Stimulated activated CD4-positive, alpha-beta T cell treated with anti-CD3 and anti-CD28 coated beads, Interleukin-1b, Interleukin-23, amount 100 ng/mL, for 24 hours (primary cell): ENCODE measurements at regions not wholly inside any gene's neighbourhood (a gene's known extent, or its start where the extent isn't known, plus 50 kb on each side); places are given as distances from the start of the nearest gene placed in this dataset.

ENCODE experiments used
- DNase-seq, 4 experiments: peaks; one replicate each; pipeline ENCODE4 v3.0.0-alpha.2; 2020; ENCODE audit warnings: low read depth in 4 of 4, low spot score in 1 of 4

GRCh38 chr5:105392122-105392709 lies 1829.6 kb upstream of the NUDT12 start:
- no peak for DNase-seq

- no peak for DNase-seq
Measured at GRCh38 chr5:105380126-105380525, 1817.5 kb upstream of the NUDT12 start.

- DNase-seq: no peak
Measured at GRCh38 chr5:105371169-105371568, 1808.6 kb upstream of the NUDT12 start.

- no peak for DNase-seq
Measured at GRCh38 chr5:105350486-105351140, 1788.0 kb upstream of the NUDT12 start.

GRCh38 chr5:105331558-105331957 lies 1769.0 kb upstream of the NUDT12 start:
- no peak for DNase-seq

- DNase-seq: no peak
Measured at GRCh38 chr5:105330185-105330584, 1767.6 kb upstream of the NUDT12 start.

- DNase-seq: no peak
Measured at GRCh38 chr5:105304859-105305258, 1742.3 kb upstream of the NUDT12 start.

- no peak for DNase-seq
Measured at GRCh38 chr5:105288946-105289345, 1726.4 kb upstream of the NUDT12 start.

- no peak for DNase-seq
Measured at GRCh38 chr5:105283134-105283533, 1720.5 kb upstream of the NUDT12 start.

GRCh38 chr5:105274079-105274478 lies 1711.5 kb upstream of the NUDT12 start:
- DNase-seq: no peak

GRCh38 chr5:105263515-105263914 lies 1700.9 kb upstream of the NUDT12 start:
- DNase-seq: no peak

GRCh38 chr5:105259581-105260217 lies 1697.1 kb upstream of the NUDT12 start:
- DNase-seq: no peak

- DNase-seq: no peak
Measured at GRCh38 chr5:105238561-105238960, 1676.0 kb upstream of the NUDT12 start.

- no peak for DNase-seq
Measured at GRCh38 chr5:105230516-105231157, 1668.0 kb upstream of the NUDT12 start.

GRCh38 chr5:105218018-105218417 lies 1655.4 kb upstream of the NUDT12 start:
- DNase-seq: no peak

GRCh38 chr5:105213078-105213477 lies 1650.5 kb upstream of the NUDT12 start:
- DNase-seq: no peak

GRCh38 chr5:105207066-105207465 lies 1644.5 kb upstream of the NUDT12 start:
- no peak for DNase-seq

- no peak for DNase-seq
Measured at GRCh38 chr5:105197531-105197930, 1634.9 kb upstream of the NUDT12 start.

GRCh38 chr5:105195765-105196164 lies 1633.2 kb upstream of the NUDT12 start:
- DNase-seq: no peak

GRCh38 chr5:105172918-105173317 lies 1610.3 kb upstream of the NUDT12 start:
- no peak for DNase-seq

- DNase-seq: no peak
Measured at GRCh38 chr5:105168806-105169205, 1606.2 kb upstream of the NUDT12 start.

GRCh38 chr5:105167092-105167491 lies 1604.5 kb upstream of the NUDT12 start:
- no peak for DNase-seq
